Upper lobe of left lung (tissue), 6 donors: ENCODE measurements at regions not wholly inside any gene's neighbourhood (a gene's known extent, or its start where the extent isn't known, plus 50 kb on each side); places are given as distances from the start of the nearest gene placed in this dataset.

Experiments
- ATAC-seq, 2 donors: fragments of 200-7000 bp; cut with Tn5 transposase; one replicate each; pipeline ENCODE4 v1.9.1; 2022; ENCODE audit warnings: mild to moderate bottlenecking in 2 of 2, moderate library complexity in 2 of 2; ENCODE audit not compliant: low FRiP score in 2 of 2
- DNase-seq, 2 donors: peaks; one replicate each; pipeline ENCODE4 v3.0.0-alpha.2; 2019 to 2020
- H3K27ac ChIP-seq, 4 donors: fragments of 200-600 bp; sonication (generic); one replicate each; pipeline ENCODE4 v1.5.1; 2016 to 2019
- H3K27me3 ChIP-seq, 4 donors: fragments of 200-600 bp; sonication (generic); one replicate each; pipeline ENCODE4 v1.5.1; 2017 to 2019
- H3K36me3 ChIP-seq, 4 donors: fragments of 200-600 bp; sonication (generic); one replicate each; pipeline ENCODE4 v1.5.1; 2016 to 2019
- H3K4me1 ChIP-seq, 4 donors: fragments of 200-600 bp; sonication (generic); one replicate each; pipeline ENCODE4 v1.5.1; 2018 to 2019
- H3K4me3 ChIP-seq, 4 donors: fragments of 200-600 bp; sonication (generic); one replicate each; pipeline ENCODE4 v1.5.1; 2017 to 2019; ENCODE audit warnings: mild to moderate bottlenecking in 2 of 4, moderate library complexity in 1 of 4
- H3K9me3 ChIP-seq, 4 donors: fragments of 200-600 bp; sonication (generic); one replicate each; pipeline ENCODE4 v1.5.1; 2018 to 2019
- EP300 ChIP-seq, 4 donors: sonication (generic); formaldehyde crosslinking; IDR thresholded peaks; one replicate each; pipeline ENCODE4 v1.5.1; 2017; ENCODE audit warnings: antibody characterized with exemption in 4 of 4, control low read depth in 2 of 4
- POLR2A ChIP-seq, 4 donors: fragments of 450-650 bp; IDR thresholded peaks; one replicate each; pipeline ENCODE4 v1.5.1; 2016 to 2017; ENCODE audit warnings: antibody characterized with exemption in 4 of 4, mild to moderate bottlenecking in 2 of 4
- POLR2AphosphoS5 ChIP-seq, 2 donors: sonication (generic); formaldehyde crosslinking; IDR thresholded peaks; one replicate each; pipeline ENCODE4 v1.5.1; 2017; ENCODE audit warnings: antibody characterized with exemption in 2 of 2
- WGBS, 2 donors: methylation state at CpG; one replicate each; pipeline ENCODE4 v1.1.5; 2017 to 2018; 5-methylcytosine and 5-hydroxymethylcytosine counted together
- TF ChIP-seq, protein P1 (sequence below), 6 experiments: fragments of 450-650 bp in 4 of 6; fragments of 200-600 bp in 2 of 6; sonication (generic) in 2 of 6; IDR thresholded peaks; one replicate each; pipeline ENCODE4 v1.5.1; 2016 to 2019; ENCODE audit warnings: antibody characterized with exemption in 6 of 6
- donor health status: DM: no; HTN: no; CAD: no; lungs with moderate emphysema.
- donor health status: DM: no; HTN: yes; CAD: no; lungs with severe emphysema.

DNA sequence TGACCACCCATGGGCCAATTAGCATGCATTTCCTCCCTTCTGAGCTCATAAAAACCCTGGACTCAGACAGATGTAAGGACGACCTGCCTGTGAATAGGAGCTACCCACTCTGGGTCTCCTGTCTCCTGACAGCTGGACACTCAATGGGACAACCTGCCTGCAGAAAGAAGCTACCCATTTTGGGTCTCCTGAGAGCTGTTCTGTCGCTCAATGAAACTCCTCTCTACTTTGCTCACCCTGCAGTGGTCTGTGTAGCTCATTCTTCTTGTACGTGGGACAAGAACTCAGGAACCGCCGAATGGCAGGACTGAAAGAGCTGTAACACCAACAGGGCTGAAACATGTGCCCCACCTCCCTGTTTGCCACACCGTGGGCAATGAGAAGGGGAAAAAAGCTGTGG is 60.3 kb upstream of the DYNC1I2 start:
- Histone ChIP-seq H3K36me3 (no peaks in the 10 kb centered on the region), H3K27ac (no peak overlapping the region), H3K4me3 (no peak overlapping the region), H3K4me1 (peaks cover 0 to 3% (median 0%) of the 10 kb centered on the region in 4 donors), H3K27me3 (no peaks in the 10 kb centered on the region), H3K9me3 (peaks cover 4 to 37% (median 21%) of the 10 kb centered on the region in 4 donors)
- TF ChIP-seq, protein P1, sequence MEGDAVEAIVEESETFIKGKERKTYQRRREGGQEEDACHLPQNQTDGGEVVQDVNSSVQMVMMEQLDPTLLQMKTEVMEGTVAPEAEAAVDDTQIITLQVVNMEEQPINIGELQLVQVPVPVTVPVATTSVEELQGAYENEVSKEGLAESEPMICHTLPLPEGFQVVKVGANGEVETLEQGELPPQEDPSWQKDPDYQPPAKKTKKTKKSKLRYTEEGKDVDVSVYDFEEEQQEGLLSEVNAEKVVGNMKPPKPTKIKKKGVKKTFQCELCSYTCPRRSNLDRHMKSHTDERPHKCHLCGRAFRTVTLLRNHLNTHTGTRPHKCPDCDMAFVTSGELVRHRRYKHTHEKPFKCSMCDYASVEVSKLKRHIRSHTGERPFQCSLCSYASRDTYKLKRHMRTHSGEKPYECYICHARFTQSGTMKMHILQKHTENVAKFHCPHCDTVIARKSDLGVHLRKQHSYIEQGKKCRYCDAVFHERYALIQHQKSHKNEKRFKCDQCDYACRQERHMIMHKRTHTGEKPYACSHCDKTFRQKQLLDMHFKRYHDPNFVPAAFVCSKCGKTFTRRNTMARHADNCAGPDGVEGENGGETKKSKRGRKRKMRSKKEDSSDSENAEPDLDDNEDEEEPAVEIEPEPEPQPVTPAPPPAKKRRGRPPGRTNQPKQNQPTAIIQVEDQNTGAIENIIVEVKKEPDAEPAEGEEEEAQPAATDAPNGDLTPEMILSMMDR (IDR thresholded peaks at IDR 0.05) = no peak
- TF ChIP-seq EP300 (IDR thresholded peaks at IDR 0.05) (no peak), POLR2AphosphoS5 (IDR thresholded peaks at IDR 0.05) (no peak), POLR2A (IDR thresholded peaks at IDR 0.05) (no peak)
- ATAC-seq (no peak), DNase-seq (no peak)
- 76 to 94% methylated on average over 5 to 6 of the region's 6 CpGs for WGBS, 2 donors

DNA sequence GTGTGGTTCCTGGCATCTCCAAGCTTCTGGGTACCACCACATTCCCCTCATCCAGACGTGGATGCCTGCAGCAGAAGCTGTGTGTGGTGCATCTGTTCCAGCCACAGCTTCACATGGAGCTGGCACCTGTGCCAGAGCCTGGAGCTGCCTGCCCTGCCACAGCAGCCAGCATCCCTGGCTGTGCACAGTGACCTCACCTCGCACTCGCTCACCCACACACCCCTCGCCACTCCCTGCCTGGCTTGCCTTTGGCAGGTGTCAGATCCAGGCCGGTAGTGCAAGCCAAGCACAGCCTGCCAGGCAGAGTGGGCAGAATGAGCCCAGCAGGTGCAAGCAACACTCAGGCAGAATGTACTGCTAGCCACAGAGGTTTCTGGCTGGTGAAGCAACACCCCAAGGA is 59.9 kb upstream of the DYNC1I2 start:
- peak in 1 of 2 donors; percentile 33 for DNase-seq
- Histone ChIP-seq H3K36me3 (no peaks in the 10 kb centered on the region), H3K4me1 (peaks cover 0 to 3% (median 0%) of the 10 kb centered on the region in 4 donors), H3K9me3 (peaks cover 4 to 41% (median 21%) of the 10 kb centered on the region in 4 donors), H3K27ac (no peak overlapping the region), H3K27me3 (no peaks in the 10 kb centered on the region), H3K4me3 (no peak overlapping the region)
- no peak for TF ChIP-seq POLR2AphosphoS5 (IDR thresholded peaks at IDR 0.05)
- TF ChIP-seq, protein P1 (IDR thresholded peaks at IDR 0.05) = no peak
- no peak for TF ChIP-seq EP300 (IDR thresholded peaks at IDR 0.05)
- TF ChIP-seq POLR2A (IDR thresholded peaks at IDR 0.05) = no peak
- WGBS, 2 donors = 79 to 97% methylated on average over 4 to 5 of the region's 5 CpGs
- ATAC-seq = no peak

DNA sequence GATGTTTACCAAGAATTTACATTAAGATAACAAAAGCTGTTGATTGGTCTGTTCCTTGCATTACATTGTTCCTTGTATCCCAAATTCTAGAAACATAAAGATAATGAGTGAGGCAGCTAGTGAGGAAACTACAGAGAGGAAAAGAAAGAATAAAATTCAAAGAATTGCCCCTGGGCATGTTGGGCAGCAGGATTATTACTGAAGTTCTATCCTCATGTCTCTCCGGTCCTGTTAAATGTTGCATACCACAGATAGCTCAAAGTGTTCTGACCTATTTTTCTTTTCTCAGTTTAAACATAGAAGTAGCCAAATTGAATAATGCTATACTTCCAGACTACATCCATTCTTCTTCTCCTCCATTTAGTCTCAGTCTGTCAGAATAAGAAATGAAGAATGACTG is 58.2 kb upstream of the DYNC1I2 start:
- no peak overlapping the region for H3K27ac ChIP-seq

DNA sequence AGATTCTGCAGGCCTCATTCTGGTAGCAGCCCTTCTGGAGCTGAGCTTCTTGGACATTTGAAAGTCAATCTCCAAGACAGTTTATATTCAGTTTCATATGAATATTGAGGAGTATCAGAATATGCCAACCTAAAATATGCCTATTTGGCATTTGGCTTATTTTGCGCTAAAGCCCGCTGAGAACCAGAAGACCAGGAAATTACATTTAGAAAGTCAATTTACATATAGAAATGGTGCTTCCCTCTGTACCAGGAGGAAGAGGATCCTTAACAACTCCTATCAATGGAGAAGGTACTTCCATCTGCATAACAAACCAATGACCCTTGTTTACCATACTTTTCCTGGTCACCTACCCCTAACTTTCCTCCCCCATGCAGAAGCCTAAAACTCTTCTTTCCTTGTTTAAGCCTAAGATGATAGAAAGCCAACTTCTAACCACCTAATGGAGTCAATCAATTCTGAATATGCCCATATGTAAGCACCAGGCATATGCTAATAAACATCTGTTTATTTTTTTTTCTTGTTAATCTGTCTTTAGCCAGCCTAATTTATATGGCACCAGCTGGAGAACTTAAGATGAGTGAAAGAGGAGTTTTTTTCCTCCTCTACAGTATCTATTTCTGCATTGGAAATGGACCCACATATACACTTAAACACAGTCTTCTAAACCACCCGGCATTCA is 57.0 kb upstream of the DYNC1I2 start:
- H3K9me3 ChIP-seq = peaks cover 4 to 41% (median 23%) of the 10 kb centered on the region in 4 donors
- DNase-seq = no peak
- 95 to 96% methylated on average over 3 of the region's 3 CpGs for WGBS, 2 donors

More for the DNA sequence above, 58.2 kb upstream of the DYNC1I2 start:
- Histone ChIP-seq H3K4me3 (no peak overlapping the region), H3K36me3 (no peaks in the 10 kb centered on the region), H3K27me3 (no peaks in the 10 kb centered on the region), H3K9me3 (peaks cover 4 to 41% (median 23%) of the 10 kb centered on the region in 4 donors), H3K4me1 (peaks cover 0 to 3% (median 0%) of the 10 kb centered on the region in 4 donors)
- WGBS, 2 donors = 71 to 81% methylated on average over 1 of the region's 1 CpG
- no peak for TF ChIP-seq EP300 (IDR thresholded peaks at IDR 0.05)
- TF ChIP-seq POLR2A (IDR thresholded peaks at IDR 0.05) = no peak
- TF ChIP-seq, protein P1 (IDR thresholded peaks at IDR 0.05) = no peak
- no peak for TF ChIP-seq POLR2AphosphoS5 (IDR thresholded peaks at IDR 0.05)
- ATAC-seq = no peak
- DNase-seq = no peak

More for the DNA sequence above, 57.0 kb upstream of the DYNC1I2 start:
- Histone ChIP-seq H3K27ac (no peak overlapping the region), H3K4me3 (no peak overlapping the region), H3K4me1 (peaks cover 0 to 3% (median 0%) of the 10 kb centered on the region in 4 donors), H3K27me3 (no peaks in the 10 kb centered on the region), H3K36me3 (no peaks in the 10 kb centered on the region)
- ATAC-seq = no peak
- no peak for TF ChIP-seq EP300 (IDR thresholded peaks at IDR 0.05)
- TF ChIP-seq, protein P1 (IDR thresholded peaks at IDR 0.05) = no peak
- no peak for TF ChIP-seq POLR2AphosphoS5 (IDR thresholded peaks at IDR 0.05)
- no peak for TF ChIP-seq POLR2A (IDR thresholded peaks at IDR 0.05)
